COLO668 (cell line): ENCODE measurements at regions not wholly inside any gene's neighbourhood (a gene's known extent, or its start where the extent isn't known, plus 50 kb on each side); places are given as distances from the start of the nearest gene placed in this dataset.

Experiments
- DNase-seq: peaks from one replicate; lab custom pipeline; 2025; ENCODE audit not compliant: unreplicated experiment; lab: John Stamatoyannopoulos, UW

DNA sequence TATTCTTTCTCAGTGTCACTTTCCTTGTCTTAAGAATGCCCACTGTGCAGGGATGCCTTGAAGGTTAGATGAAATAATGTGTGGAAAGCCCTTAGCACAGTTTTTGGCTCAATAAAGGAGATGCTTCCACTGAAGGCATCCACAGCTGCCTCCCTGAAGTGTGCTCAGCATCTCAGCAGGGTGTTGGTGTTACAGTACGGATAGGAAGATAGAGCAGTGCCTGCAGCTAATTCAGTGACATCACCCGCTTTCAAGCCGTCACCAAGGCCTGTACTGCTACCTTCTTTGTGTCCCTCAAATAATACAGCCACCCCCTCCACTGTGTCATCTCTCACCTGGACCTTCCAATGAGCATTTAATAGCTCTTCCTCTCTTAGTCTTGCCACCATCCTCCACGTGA, 59.0 kb downstream of the NDUFS5 start:
- no peak for DNase-seq

DNA sequence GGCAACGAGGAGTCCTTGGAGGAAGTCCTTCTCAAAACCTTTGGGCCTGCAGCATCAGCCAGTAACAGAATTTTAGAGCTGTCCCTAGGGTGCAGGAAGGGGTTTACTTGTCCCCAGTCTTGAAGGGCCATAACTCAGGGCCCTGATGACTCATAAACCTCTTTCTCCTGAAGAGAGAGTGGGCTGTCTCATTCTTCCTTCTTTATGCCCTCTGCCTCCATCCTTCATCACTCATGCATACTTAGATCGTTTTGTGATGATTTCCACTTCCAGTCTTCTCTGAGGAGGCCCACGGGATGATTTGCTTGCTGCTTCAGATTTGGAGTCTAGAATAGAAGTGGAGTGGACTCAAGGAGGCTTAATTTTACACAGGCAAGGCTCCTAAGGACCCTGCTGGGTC, 60.2 kb downstream of the NDUFS5 start:
- DNase-seq = no peak

DNA sequence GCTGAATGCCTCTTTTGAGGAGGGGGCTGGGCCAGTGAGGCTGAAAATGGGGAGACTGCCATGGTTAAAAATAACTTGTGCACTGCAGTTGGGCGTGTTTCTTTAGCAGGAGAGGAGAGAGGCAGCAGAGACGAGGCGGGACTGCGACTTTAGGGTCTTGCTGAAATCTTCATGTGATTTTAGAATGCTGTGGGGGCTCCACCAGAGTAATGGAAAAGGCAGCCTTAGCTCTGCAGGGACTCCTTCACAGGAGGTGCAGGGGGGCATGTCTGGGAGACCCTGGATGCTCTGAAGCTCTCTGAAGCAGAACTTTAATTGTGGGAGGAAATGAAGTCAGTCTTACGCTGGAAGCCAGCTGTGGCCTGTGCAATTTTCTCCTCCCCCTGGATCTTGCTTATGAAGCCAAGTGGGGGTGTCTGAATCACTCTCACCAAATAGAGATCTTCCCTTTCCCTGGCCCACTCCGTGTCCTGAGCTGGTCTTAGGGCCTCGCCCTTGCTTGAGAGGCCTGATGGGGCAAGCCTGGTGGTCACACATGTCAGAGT, 60.8 kb downstream of the NDUFS5 start:
- no peak for DNase-seq

DNA sequence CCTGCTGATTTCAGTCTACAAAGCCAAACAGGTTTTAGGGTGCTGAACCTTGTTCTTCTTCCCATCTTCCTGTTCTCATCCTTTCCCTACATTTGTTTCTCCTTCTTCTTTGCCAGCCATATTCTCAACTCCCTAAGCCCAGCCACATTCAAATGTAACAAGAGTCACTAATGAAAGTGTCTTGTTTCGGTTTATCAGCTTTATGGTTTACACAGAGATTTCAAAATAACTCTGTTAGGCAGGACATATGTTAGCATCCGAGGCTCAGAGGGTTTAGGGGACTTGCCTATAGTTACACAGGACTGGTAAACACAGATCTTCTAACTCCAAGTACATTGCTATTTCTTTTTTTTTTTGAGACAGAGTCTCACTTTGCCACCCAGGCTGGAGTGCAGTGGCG, 61.3 kb downstream of the NDUFS5 start:
- DNase-seq = no peak

DNA sequence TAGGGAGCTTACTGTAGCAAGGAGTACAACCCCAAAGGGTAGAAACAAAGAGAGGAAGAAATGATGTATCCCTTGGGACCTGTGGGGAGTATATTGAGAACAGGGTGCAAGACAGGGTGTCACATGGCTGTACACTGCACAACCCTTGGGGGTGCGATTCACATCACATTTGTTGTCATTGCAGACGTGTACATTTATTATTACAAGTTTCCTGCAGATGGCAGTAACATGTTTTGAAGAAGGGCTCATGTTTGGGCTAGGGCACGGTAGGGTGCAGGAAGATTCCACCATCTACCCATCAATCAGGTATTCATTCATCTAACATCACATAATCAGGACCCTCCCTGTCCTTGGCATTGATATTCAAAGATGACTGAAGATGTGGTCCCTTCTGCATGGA, 62.5 kb downstream of the NDUFS5 start:
- no peak for DNase-seq

DNA sequence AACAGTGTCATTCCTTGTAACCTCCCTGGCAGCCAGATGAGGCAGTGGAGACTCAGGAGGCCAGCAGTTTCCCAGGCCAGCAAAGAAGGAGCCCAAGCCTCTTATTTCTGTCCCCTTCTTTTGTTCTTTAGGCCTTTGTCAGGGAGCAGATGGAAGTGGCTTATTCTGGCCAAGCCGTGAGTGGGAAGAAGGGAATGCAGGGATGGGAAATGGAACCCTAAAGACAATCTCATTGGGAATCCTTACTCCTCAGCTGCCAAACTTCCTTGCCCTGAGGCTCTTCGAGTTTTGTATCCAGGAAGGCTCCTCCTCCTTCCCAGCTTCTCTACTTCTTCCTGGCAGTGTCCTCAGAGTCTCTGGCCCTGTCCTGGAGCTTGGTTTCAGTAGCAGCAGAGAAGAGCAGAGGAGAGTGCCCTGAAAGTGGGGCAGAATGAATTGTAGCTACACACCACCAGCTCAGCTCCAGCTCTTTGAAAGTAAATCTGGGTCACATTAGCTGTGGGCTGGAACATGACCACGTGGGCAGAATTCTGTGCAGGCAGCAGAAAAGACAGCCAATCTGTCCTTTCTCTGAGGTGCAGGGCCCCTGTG, 63.9 kb downstream of the NDUFS5 start:
- DNase-seq = no peak

DNA sequence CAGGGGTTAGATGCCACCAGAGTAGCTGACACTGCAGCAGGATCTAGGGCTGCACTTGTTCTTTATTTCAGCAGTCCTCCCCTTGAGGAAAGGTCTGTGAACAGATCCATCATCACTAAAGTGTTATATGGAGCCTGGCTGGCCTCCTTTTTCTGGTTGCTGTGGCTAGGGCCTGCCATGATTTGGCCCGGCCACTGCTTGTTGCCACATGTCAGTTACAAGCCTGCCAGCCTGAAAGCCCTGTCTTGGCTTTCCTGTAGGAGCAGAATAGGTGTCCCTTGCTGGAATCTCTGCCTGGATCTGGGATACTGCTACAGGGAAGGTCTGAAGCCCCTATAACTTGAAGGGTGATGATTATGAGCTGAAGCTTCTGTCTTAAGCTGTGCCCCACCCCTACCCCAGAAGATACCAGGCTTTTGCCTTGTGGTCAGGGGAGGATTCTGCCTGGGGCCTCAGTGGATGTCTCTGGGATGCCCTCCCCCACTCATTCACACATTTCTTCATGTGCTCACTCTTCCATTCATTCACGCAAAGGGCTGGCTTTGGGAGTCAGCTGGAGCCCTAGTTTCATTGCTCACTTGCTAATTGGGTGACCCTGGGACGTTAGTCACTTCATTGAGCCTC, 64.7 kb downstream of the NDUFS5 start:
- DNase-seq = no peak

DNA sequence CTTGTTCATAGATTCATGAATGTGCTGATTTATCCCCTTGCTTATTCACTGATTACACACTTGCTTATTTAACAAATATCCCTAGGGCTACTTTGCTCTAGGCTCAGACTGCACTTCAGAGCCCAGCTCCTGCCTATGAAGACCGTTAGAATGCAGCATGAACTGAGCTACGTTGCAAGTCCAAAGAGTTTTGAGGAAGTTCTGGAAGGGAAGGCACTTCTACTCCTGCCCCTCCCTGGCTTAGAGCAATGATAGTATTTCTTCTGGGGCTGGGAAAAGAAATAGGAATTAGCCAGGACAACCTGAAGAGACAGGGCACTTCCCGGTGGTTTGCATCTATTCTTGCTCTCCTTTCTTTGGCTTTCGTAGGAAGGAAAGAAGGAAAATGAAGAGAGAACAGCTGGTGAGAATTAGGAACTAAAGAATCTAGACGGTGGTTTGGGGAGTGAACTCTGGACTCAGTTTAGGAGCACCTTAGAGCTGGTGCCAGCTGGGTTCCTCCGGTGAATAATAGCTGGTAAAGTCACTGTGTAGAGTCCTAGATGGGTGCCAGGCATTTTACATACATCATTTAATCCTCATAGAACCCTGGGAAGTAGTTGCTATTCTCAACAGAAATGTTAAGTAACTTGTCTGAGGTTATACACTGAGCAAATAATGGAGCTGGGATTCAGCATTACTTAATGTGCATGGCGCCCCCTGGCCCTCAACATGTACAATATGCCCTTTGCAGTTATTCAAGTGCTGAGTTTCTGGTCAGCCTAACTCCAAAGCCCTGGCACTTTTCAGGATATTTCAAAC, 65.9 kb downstream of the NDUFS5 start:
- peak; percentile 78 for DNase-seq

DNA sequence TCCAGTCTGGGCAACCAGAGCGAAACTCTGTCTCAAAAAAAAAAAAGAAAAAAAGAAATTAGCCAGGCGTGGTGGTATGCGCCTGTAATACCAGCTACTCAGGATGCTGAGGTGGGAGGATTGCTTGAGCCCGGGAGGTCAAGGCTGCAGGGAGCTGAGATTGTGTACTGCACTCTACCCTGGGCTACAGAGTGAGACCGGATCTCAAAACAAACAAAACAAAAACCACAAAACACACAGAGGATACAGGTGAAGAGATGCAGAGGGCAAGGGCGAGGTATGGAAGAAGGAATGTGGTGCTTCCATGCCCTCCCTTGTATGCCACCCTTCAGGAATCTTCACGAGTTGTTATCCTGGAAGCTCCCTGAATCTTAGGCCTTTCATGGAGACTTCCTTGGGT, 68.5 kb downstream of the NDUFS5 start:
- peak; percentile 33 for DNase-seq

DNA sequence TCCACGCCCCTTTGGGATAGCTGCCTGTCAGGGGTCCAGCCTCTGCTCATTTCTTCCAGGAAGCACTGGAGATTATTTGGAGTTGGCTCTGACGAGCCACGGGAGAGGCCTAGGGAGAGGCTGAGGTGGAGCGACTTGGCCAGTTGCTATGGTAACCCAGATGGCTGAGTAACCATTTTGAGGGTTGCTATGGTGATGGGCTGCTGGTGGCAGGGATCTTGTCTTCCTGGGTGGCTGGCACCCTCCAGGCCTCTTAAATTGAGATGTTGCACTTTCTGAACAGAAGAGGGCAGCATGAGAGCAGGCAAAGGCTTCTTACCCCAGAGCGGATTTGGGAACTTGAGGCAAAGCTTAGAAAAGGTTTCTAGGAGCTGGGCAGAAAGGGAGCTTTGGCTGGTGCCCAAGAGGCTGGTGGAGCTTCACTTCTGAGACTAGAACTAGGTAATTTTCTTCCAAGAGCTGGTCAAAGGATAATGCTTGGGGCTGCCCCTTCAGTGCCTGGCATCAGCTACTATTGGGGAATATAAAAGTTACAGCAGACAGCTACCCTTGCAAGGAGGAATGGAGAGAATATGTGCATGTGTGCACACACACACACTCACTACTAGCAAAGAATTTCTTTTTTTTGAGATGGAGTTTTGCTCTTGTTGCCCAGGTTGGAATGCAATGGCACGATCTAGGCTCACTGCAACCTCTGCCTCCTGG, 72.5 kb downstream of the NDUFS5 start:
- peak; percentile 79 for DNase-seq

DNA sequence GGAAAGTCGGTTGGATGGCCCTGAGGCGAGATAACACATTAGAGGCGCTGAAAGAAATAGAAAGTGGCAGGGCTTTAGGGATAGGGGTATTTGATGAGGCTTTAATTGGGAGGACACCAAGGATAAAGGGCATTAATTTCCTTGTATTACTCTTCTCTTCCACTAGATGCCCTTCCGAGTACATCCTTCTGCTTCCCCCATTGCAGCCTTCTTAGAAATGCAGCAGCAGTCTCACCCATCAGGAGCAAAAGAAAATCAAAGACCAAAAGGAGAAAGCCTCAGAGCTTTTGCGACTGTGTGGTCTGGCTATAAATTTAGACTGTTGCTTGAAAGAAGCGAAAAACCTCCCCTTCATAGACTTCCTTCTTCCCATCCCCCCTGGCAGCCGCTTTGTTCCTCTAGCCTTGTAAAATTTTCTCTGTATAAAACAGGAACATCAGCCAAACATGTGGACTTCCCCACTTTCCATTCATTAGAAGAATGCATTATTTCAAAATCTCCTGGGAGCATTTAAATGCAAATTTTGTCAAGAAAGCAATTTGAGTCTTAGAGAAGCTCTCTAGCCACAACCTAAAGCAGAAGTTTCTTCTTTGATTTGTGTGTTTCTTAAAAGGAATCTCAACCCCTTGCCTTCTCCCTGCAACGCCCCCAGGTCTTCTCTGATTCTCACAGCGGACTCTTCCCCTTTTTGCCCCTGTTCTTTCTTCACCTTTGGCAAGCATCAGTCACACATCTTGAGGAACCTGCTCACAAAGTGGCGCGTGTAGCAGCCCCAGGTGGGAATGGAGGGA, 76.6 kb downstream of the NDUFS5 start:
- DNase-seq = peak; percentile 37

DNA sequence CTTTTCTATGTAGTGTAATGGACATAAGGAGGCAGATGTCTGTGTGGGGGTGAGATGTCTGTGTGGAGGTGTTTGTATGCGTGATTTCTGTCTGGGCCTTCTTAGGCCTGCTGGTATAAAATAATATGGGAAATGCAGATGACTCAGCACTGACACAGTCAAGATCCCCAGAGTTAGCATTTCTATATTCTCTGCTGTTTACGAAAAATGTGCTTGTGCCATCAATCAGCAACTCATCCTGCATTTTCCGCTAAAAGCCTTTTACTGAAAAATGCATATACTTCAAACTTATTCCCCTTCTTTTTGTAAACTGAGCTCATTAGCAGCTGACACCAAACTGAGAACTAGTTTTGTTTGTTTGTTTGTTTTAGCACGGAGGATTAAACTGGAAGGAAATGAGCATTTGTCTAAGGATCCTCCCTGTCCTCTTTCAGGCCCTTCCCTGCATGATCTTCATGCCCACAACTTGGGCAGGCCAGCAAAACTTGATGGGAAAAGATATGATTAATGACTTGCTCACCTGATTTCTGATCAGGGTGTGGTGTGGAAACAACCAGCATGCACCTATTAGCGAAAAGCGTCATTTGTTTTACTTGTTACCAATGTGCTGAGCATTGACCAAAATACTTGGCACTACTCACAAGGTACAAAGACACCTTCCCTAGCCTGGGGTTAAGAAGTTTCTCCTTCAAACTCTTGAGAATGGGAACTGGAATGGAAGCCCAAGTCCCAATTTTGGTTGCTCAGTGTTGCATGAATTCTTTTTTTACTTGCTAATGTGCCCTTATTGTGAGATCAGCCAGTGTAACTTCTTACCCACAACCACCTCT, 77.4 kb downstream of the NDUFS5 start:
- no peak for DNase-seq

DNA sequence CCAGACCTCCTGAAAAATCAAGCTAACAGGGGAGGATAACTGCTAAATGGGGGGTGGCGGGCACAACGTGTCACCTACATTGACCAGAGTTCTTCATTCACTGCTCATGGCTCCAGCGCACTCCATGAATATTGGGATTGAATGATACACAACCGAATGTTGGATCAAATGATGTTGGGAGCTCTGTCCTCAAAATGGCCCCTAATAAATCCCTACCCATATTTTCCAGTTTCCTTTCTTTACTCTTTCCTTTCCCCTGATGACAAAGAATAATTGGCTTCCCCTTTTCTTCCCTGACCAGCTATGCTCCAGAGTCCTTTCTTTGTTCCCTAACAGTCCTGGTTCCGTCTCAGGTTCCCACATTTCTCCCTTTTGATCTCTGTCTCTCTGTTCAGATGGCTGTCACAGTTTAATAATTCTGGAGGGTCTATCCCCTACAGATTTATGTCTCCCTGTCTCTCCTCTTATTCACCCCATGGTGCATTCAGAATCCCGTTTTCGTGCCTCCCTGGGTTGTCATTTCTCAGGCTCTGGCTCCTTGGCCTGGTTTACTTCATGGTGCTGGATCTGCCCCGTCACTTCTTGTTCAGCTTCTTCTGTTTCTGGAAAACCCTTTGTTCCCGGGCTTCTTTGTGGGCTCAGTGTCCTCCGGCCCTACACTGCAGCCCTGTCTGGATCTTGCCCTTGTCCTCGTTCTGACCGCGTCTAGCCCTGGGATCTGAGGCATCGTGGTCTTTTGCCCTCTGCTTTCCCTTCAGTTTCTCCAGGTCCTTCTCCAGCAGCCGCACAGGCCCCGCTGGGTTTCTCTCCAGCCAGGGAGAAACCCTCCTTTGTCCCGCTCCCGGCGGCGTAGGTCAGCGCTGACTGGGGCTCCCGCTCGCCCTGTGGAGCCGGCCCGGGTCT, 78.3 kb downstream of the NDUFS5 start:
- peak; percentile 66 for DNase-seq

DNA sequence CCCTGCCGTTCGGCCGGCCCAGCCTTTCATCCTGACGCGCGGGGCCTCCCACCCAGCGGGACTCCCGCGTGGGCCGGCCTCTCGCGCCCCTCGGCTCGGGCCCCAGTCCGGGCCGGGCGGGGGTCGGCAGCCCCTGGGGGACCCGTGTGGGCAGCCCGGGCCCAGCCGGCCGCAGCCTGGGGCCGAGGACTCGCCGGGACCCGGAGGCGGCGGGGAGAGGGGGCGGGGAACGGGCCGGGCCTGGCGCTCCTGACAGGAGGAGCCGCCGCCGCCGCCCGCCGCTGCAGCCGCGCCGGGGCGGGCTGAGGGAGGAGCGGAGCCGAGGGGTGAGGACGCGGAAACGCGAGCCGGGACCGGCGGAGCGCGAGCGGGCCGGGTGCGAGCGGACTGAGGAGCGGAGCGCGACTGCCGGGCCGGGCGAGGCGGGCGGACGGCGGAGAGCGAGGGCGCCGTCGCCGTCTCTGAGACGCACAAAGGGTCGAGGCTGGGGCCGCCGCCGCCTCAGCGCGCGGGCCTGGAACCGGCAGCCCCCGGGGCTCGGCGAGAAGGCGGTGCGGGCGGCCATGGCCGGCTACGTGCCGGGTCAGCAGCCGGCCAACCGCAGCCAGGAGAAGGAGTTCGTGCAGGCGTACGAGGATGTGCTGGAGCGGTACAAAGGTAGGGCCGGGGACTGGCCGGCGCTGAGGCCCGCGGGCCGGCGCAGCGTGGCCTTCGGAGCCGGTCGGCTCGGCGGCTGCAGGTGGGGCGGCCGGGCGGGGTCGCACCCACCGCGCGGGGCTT, 79.1 kb downstream of the NDUFS5 start:
- DNase-seq = peak; percentile 93

DNA sequence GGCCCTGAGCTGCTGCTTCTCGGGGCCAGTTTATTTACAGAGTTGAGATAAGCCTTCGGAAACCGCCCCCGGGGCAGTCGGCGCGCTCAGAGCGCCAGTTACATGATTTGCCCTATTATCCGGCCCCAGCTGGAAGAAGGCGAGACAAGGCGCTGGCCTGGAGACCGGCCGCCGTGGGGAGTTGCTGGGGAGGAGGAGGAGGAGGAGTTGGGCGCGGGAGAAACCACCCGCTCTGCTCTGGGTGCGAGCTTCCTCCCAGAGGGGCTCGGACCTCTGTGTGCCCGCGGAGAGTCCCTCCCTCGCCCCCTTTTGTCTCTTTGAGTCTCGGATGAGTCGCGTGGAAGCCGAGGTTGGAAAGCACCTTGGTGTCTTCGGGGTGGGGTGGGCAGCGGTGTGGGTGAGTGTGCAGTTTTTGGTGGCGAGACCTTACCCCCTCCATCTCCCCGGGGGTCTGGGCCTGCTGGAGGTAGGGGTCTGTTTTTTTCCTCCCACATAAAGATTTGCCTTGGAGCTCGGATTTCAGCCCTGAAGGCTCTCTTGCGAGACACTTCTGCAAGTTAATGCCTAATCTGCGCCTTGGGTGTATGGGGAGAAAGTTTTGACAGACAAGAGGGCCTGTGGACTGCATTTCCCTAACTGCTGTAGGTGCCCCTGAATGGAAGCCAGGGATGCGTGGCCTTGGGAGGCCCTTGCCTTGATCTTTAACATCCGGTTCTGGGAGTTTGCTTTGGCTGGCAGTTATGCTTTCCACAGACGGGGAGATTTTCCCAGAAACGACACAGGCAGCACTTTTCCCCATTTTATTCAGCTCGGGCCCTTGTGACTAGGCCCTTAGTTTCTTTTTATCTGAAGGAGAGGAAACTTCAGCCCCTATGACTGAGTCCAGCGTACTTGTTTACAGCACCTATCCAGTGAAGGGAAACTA, 80.0 kb downstream of the NDUFS5 start:
- DNase-seq = peak; percentile 83

DNA sequence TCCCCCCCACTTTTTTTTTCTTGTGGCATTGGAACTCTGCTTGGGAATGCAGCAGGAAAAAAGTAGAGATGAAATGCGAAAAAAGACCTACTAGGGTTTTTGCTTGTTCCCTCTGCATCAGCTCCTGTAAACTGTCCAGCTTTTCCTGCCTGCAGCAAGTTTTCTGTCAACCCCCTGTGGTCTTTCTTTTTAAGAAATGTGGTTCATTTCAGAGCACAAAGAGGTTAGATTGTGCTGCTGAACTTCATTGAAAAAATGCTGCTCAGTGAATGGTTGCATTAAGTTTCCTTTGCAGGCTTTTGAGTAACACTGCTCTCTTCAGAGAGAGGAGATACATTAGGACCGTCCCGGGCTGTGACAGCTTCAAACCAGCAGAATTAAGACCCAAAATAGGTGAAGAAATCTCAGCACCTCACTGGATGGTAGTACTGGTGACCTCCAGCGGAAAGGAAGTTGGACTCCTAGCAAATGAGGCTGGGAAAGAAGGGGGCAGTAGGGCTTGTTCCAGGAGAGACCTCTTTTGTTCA, 80.7 kb downstream of the NDUFS5 start:
- no peak for DNase-seq
